ENCODE measurements at regions not wholly inside any gene's neighbourhood (a gene's known extent, or its start where the extent isn't known, plus 50 kb on each side); places are given as distances from the start of the nearest gene placed in this dataset.

GRCh38 chr7:17706275-17706674 lies 234.0 kb downstream of the SNX13 start:
- Mint-ChIP-seq H3K27ac (no peak overlapping the region), H3K36me3 (ENCODE audit: low read depth) (no peaks in the 10 kb centered on the region), H3K4me3 (no peak overlapping the region), H3K9me3 (peaks cover 14% of the 10 kb centered on the region), H3K27me3 (ENCODE audit: low read depth) (peaks cover 11% of the 10 kb centered on the region), H3K4me1 (no peaks in the 10 kb centered on the region)
- TF ChIP-seq CTCF (IDR thresholded peaks at IDR 0.05; ENCODE audit: unreplicated experiment in 3 of 3): no peak

- TF ChIP-seq CTCF (IDR thresholded peaks at IDR 0.05; ENCODE audit: unreplicated experiment in 3 of 3): peak; percentile 59 to 80 (median 78)
- H3K9me3 Mint-ChIP-seq: peaks cover 10% of the 10 kb centered on the region
- no peak overlapping the region for H3K4me3 Mint-ChIP-seq
- H3K36me3 Mint-ChIP-seq (ENCODE audit: low read depth): no peaks in the 10 kb centered on the region
- no peak overlapping the region for H3K27ac Mint-ChIP-seq
- peaks cover 11% of the 10 kb centered on the region for H3K27me3 Mint-ChIP-seq (ENCODE audit: low read depth)
- H3K4me1 Mint-ChIP-seq: no peaks in the 10 kb centered on the region
Measured at GRCh38 chr7:17706734-17707133, 233.6 kb downstream of the SNX13 start.

- no peak overlapping the region for H3K27ac Mint-ChIP-seq
- H3K4me1 Mint-ChIP-seq: no peaks in the 10 kb centered on the region
- H3K9me3 Mint-ChIP-seq: no peaks in the 10 kb centered on the region
- H3K36me3 Mint-ChIP-seq (ENCODE audit: low read depth): no peaks in the 10 kb centered on the region
- no peak for TF ChIP-seq CTCF (IDR thresholded peaks at IDR 0.05; ENCODE audit: unreplicated experiment in 3 of 3)
- H3K4me3 Mint-ChIP-seq: no peak overlapping the region
- H3K27me3 Mint-ChIP-seq (ENCODE audit: low read depth): peaks cover 11% of the 10 kb centered on the region
Measured at GRCh38 chr7:17709127-17709526, 231.2 kb downstream of the SNX13 start.

- no peak for TF ChIP-seq CTCF (IDR thresholded peaks at IDR 0.05; ENCODE audit: unreplicated experiment in 3 of 3)
- peaks cover 11% of the 10 kb centered on the region for H3K27me3 Mint-ChIP-seq (ENCODE audit: low read depth)
- no peak overlapping the region for H3K27ac Mint-ChIP-seq
- no peaks in the 10 kb centered on the region for H3K36me3 Mint-ChIP-seq (ENCODE audit: low read depth)
- no peak overlapping the region for H3K4me3 Mint-ChIP-seq
- no peaks in the 10 kb centered on the region for H3K4me1 Mint-ChIP-seq
- H3K9me3 Mint-ChIP-seq: no peaks in the 10 kb centered on the region
Measured at GRCh38 chr7:17709599-17709998, 230.7 kb downstream of the SNX13 start.

GRCh38 chr7:17710312-17710711 lies 230.0 kb downstream of the SNX13 start:
- H3K4me1 Mint-ChIP-seq: no peaks in the 10 kb centered on the region
- TF ChIP-seq CTCF (IDR thresholded peaks at IDR 0.05; ENCODE audit: unreplicated experiment in 3 of 3): no peak
- H3K27me3 Mint-ChIP-seq (ENCODE audit: low read depth): peaks cover 11% of the 10 kb centered on the region
- no peak overlapping the region for H3K4me3 Mint-ChIP-seq
- H3K9me3 Mint-ChIP-seq: no peaks in the 10 kb centered on the region
- no peak overlapping the region for H3K27ac Mint-ChIP-seq
- H3K36me3 Mint-ChIP-seq (ENCODE audit: low read depth): no peaks in the 10 kb centered on the region

- H3K4me1 Mint-ChIP-seq: peaks cover 5% of the 10 kb centered on the region
- H3K27me3 Mint-ChIP-seq (ENCODE audit: low read depth): peaks cover 6% of the 10 kb centered on the region
- H3K36me3 Mint-ChIP-seq (ENCODE audit: low read depth): no peaks in the 10 kb centered on the region
- no peak overlapping the region for H3K27ac Mint-ChIP-seq
- no peaks in the 10 kb centered on the region for H3K9me3 Mint-ChIP-seq
- no peak overlapping the region for H3K4me3 Mint-ChIP-seq
- TF ChIP-seq CTCF (IDR thresholded peaks at IDR 0.05; ENCODE audit: unreplicated experiment in 3 of 3): no peak
Measured at GRCh38 chr7:17713584-17713983, 226.7 kb downstream of the SNX13 start.

Data from nephron (organoid).